IMR-90 (cell line): ENCODE measurements at regions not wholly inside any gene's neighbourhood (a gene's known extent, or its start where the extent isn't known, plus 50 kb on each side); places are given as distances from the start of the nearest gene placed in this dataset.
"Not testable (repeated sequence)": the region's sequence is repeated elsewhere in the genome, so short reads cannot be mapped to it uniquely, and the experiment has no call there.

Experiments
- CEBPB ChIP-seq: IDR thresholded peaks from 2 replicates; pipeline ENCODE4 v1.6.1; 2012; ENCODE audit warnings: low read depth, low read length, improper control_type of control experiment
- CHD1 ChIP-seq: IDR thresholded peaks from 2 replicates; pipeline ENCODE4 v1.6.1; 2012; ENCODE audit warnings: low read depth, low read length, improper control_type of control experiment
- CTCF ChIP-seq: conservative IDR thresholded peaks from 2 replicates; pipeline ENCODE4 v1.5.1; 2012; ENCODE audit warnings: mild to moderate bottlenecking, low read depth, low read length, improper control_type of control experiment
- ELK1 ChIP-seq: fragments of 150-350 bp; IDR thresholded peaks from 2 replicates; pipeline ENCODE4 v1.6.1; 2016; ENCODE audit warnings: low read depth, mild to moderate bottlenecking, low read length, moderate library complexity, borderline replicate concordance
- FOS ChIP-seq: fragments of 150-350 bp; IDR thresholded peaks from 2 replicates; pipeline ENCODE4 v1.6.1; 2016; ENCODE audit warnings: low read depth, low read length
- MAFK ChIP-seq: IDR thresholded peaks from 2 replicates; pipeline ENCODE4 v1.6.1; 2012; ENCODE audit warnings: low read depth, low read length, improper control_type of control experiment
- MAZ ChIP-seq: IDR thresholded peaks from 2 replicates; pipeline ENCODE4 v1.6.1; 2012; ENCODE audit warnings: low read depth, mild to moderate bottlenecking, low read length, improper control_type of control experiment, moderate library complexity, borderline replicate concordance
- MXI1 ChIP-seq: IDR thresholded peaks from 2 replicates; pipeline ENCODE4 v1.6.1; 2012; ENCODE audit warnings: low read depth, mild to moderate bottlenecking, low read length, moderate library complexity, borderline replicate concordance
- NFE2L2 ChIP-seq: fragments of 150-350 bp; IDR thresholded peaks from 2 replicates; pipeline ENCODE4 v1.6.1; 2016; ENCODE audit warnings: low read depth, mild to moderate bottlenecking, low read length
- POLR2A ChIP-seq: IDR thresholded peaks from 2 replicates; pipeline ENCODE4 v1.6.1; 2012; ENCODE audit warnings: mild to moderate bottlenecking, low read depth, low read length
- RFX5 ChIP-seq: IDR thresholded peaks from 2 replicates; pipeline ENCODE4 v1.8.0; 2012; ENCODE audit warnings: low read depth, mild to moderate bottlenecking, low read length, moderate library complexity
- SMC3 ChIP-seq: fragments of 150-350 bp; IDR thresholded peaks from 2 replicates; pipeline ENCODE4 v1.6.1; 2016; ENCODE audit warnings: low read depth, mild to moderate bottlenecking, antibody characterized with exemption, low read length, moderate library complexity
- USF2 ChIP-seq: fragments of 150-350 bp; IDR thresholded peaks from 2 replicates; pipeline ENCODE4 v1.6.1; 2017; ENCODE audit warnings: mild to moderate bottlenecking, antibody characterized with exemption, low read length, low read depth

- not testable (repeated sequence) for TF ChIP-seq CTCF, SMC3, RFX5, POLR2A, NFE2L2, FOS, ELK1, MAZ, USF2, CHD1, CEBPB, MAFK, MXI1
Observed at GRCh38 chr1:38647341-38647740, 212.2 kb downstream of the RRAGC start.
